ENCODE measurements at regions not wholly inside any gene's neighbourhood (a gene's known extent, or its start where the extent isn't known, plus 50 kb on each side); places are given as distances from the start of the nearest gene placed in this dataset.
A peak's percentile ranks its signal among the peaks of the same experiment; 100 is the strongest.

- Histone ChIP-seq H3K4me1 (ENCODE audit: insufficient read depth, low read length) (no peaks in the 10 kb centered on the region), H3K4me3 (ENCODE audit: low read length) (no peak overlapping the region), H3K27ac (ENCODE audit: low read depth in 1 of 2, low read length in 2 of 2) (no peak overlapping the region), H3K36me3 (ENCODE audit: insufficient read depth, low read length) (no peaks in the 10 kb centered on the region), H3K27me3 (ENCODE audit: control insufficient read depth in 1 of 2, insufficient read depth in 2 of 2, low read length in 2 of 2) (no peaks in the 10 kb centered on the region), H3K9me3 (ENCODE audit: control insufficient read depth in 1 of 2, insufficient read depth in 1 of 2, low read length in 2 of 2) (no peaks in the 10 kb centered on the region)
- TF ChIP-seq, protein P1, sequence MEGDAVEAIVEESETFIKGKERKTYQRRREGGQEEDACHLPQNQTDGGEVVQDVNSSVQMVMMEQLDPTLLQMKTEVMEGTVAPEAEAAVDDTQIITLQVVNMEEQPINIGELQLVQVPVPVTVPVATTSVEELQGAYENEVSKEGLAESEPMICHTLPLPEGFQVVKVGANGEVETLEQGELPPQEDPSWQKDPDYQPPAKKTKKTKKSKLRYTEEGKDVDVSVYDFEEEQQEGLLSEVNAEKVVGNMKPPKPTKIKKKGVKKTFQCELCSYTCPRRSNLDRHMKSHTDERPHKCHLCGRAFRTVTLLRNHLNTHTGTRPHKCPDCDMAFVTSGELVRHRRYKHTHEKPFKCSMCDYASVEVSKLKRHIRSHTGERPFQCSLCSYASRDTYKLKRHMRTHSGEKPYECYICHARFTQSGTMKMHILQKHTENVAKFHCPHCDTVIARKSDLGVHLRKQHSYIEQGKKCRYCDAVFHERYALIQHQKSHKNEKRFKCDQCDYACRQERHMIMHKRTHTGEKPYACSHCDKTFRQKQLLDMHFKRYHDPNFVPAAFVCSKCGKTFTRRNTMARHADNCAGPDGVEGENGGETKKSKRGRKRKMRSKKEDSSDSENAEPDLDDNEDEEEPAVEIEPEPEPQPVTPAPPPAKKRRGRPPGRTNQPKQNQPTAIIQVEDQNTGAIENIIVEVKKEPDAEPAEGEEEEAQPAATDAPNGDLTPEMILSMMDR (IDR thresholded peaks at IDR 0.05), result no peak
- Mint-ChIP-seq H3K4me1 (ENCODE audit: low read depth) (no peaks in the 10 kb centered on the region), H3K27ac (no peak overlapping the region), H3K36me3 (ENCODE audit: low read depth) (no peaks in the 10 kb centered on the region), H3K9me3 (no peaks in the 10 kb centered on the region), H3K27me3 (no peaks in the 10 kb centered on the region), H3K4me3 (no peak overlapping the region)
- CTCF ChIA-PET, result no interaction called here
- ATAC-seq (ENCODE audit: poor library complexity) (no peak), DNase-seq (peak in 3 of 14 experiments; percentile 6 to 28 (median 13))
- intact Hi-C loops (cut with DNase I, micrococcal nuclease), result no loop called here
- POLR2A ChIA-PET, result no interaction called here
Measured at GRCh38 chr16:82368041-82368440, 198.0 kb upstream of the MPHOSPH6 start.

DNA sequence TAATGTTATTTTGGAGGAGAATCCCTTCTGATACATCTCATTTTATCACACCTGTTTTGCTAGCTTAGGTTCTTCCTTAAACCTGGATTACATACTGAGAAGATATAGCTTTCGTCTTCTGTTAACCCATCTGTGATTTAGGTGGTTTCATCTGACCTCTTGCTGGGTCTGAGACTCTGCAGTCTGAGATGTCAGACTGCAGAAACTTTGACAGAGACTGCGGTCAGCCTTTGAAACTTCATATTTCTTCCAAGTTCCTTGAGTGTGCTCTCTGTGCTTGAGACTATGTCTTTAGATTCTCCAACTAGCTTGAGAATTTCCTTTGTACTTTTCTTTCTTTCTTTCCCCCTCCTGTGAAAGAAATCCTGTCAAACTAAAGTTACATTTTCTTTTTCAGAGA, 196.4 kb upstream of the MPHOSPH6 start:
- H3K36me3 ChIP-seq (ENCODE audit: insufficient read depth, low read length), result no peaks in the 10 kb centered on the region
- H3K4me1 ChIP-seq (ENCODE audit: insufficient read depth, low read length), result no peaks in the 10 kb centered on the region
- Mint-ChIP-seq H3K9me3 (no peaks in the 10 kb centered on the region), H3K36me3 (ENCODE audit: low read depth) (no peaks in the 10 kb centered on the region), H3K27me3 (no peaks in the 10 kb centered on the region), H3K4me1 (ENCODE audit: low read depth) (no peaks in the 10 kb centered on the region), H3K4me3 (no peak overlapping the region), H3K27ac (no peak overlapping the region)
- H3K4me3 ChIP-seq (ENCODE audit: low read length), result no peak overlapping the region
- intact Hi-C loops (cut with DNase I, micrococcal nuclease), result no loop called here
- ATAC-seq (ENCODE audit: poor library complexity) (no peak), DNase-seq (no peak)
- no peaks in the 10 kb centered on the region for H3K27me3 ChIP-seq (ENCODE audit: control insufficient read depth in 1 of 2, insufficient read depth in 2 of 2, low read length in 2 of 2)
- no peaks in the 10 kb centered on the region for H3K9me3 ChIP-seq (ENCODE audit: control insufficient read depth in 1 of 2, insufficient read depth in 1 of 2, low read length in 2 of 2)
- H3K27ac ChIP-seq (ENCODE audit: low read depth in 1 of 2, low read length in 2 of 2), result no peak overlapping the region
- TF ChIP-seq, protein P1 (IDR thresholded peaks at IDR 0.05), result no peak
- ChIA-PET CTCF (no interaction called here), POLR2A (no interaction called here)

DNA sequence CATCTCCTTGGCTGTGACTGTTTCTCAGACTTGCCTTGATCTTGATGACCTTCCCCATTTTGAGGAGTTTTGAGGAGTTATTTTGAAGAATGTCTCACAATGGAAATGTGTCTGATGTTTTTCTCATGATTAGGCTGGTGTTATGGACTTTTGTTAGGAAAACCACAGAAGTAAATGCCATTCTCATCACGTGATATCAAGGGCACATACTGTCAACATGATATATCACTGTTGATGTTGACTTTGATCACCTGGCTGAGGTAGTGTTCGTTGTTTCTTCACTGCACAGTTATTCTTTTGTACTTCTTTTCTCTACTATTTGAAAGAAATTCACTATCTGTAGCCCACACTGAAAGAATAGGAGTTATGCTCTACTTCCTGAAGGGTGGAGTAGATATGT, 194.7 kb upstream of the MPHOSPH6 start:
- CTCF ChIA-PET, result no interaction called here
- DNase-seq, result no peak
- H3K27ac Mint-ChIP-seq, result no peak overlapping the region

More for the DNA sequence above, 194.7 kb upstream of the MPHOSPH6 start:
- H3K9me3 Mint-ChIP-seq, result no peaks in the 10 kb centered on the region
- Histone ChIP-seq H3K36me3 (ENCODE audit: insufficient read depth, low read length) (no peaks in the 10 kb centered on the region), H3K9me3 (ENCODE audit: control insufficient read depth in 1 of 2, insufficient read depth in 1 of 2, low read length in 2 of 2) (no peaks in the 10 kb centered on the region), H3K4me1 (ENCODE audit: insufficient read depth, low read length) (no peaks in the 10 kb centered on the region), H3K27ac (ENCODE audit: low read depth in 1 of 2, low read length in 2 of 2) (no peak overlapping the region), H3K4me3 (ENCODE audit: low read length) (no peak overlapping the region), H3K27me3 (ENCODE audit: control insufficient read depth in 1 of 2, insufficient read depth in 2 of 2, low read length in 2 of 2) (no peaks in the 10 kb centered on the region)
- no peaks in the 10 kb centered on the region for H3K36me3 Mint-ChIP-seq (ENCODE audit: low read depth)
- ATAC-seq (ENCODE audit: poor library complexity), result no peak
- H3K27me3 Mint-ChIP-seq, result no peaks in the 10 kb centered on the region
- TF ChIP-seq, protein P1 (IDR thresholded peaks at IDR 0.05), result no peak
- no peaks in the 10 kb centered on the region for H3K4me1 Mint-ChIP-seq (ENCODE audit: low read depth)
- no peak overlapping the region for H3K4me3 Mint-ChIP-seq
- intact Hi-C loops (cut with DNase I, micrococcal nuclease), result no loop called here
- POLR2A ChIA-PET, result no interaction called here
